ENCODE measurements at regions not wholly inside any gene's neighbourhood (a gene's known extent, or its start where the extent isn't known, plus 50 kb on each side); places are given as distances from the start of the nearest gene placed in this dataset.

DNA sequence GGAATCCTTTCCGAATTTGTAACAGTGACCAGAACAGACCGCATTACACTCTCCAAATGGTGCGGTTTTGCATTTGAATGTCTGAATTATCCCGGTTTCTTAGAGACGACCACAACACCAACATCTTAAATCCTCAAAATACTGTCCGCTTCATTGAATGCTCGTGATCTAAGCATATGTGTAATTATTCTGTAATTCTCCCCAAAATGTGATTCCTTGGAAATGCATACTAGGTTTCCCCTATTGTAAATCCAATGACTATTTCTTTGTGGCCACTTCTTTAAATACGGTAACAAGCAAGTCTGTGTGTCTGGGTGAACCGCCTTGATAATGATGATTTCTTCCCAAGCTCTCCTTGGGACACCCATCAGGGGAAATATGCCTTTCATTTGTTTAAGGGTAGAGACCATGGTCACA lies 87.3 kb upstream of the DBX1 start:
- no peaks in the 10 kb centered on the region for H3K9me3 Mint-ChIP-seq
- peaks cover 12% of the 10 kb centered on the region for H3K27me3 Mint-ChIP-seq (ENCODE audit: insufficient read depth)

DNA sequence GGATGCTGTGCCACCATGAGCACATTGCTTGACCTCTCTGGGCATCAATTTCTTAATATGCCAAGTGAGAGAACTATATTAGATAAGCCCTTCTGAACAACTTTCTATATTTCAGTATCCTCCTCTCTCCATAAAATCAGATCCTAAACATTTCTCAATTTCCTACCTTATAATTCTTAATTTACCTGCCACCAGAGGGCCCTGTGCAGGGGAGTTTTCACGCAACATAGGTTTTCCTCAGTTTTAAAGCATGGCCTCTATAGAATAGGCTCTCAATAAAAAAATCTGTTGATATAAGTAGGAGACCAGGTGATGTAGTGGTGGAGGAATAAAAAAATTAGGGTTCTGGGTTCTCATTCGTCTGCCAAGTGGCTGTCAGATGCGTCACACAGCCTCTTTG lies 83.7 kb upstream of the DBX1 start:
- no peak for DNase-seq
- Mint-ChIP-seq H3K4me3 (no peak overlapping the region), H3K27me3 (ENCODE audit: insufficient read depth) (peaks cover 12% of the 10 kb centered on the region), H3K9me3 (no peaks in the 10 kb centered on the region), H3K27ac (no peak overlapping the region), H3K36me3 (ENCODE audit: low read depth) (no peaks in the 10 kb centered on the region), H3K4me1 (ENCODE audit: low read depth) (no peaks in the 10 kb centered on the region)
- TF ChIP-seq, protein P1, sequence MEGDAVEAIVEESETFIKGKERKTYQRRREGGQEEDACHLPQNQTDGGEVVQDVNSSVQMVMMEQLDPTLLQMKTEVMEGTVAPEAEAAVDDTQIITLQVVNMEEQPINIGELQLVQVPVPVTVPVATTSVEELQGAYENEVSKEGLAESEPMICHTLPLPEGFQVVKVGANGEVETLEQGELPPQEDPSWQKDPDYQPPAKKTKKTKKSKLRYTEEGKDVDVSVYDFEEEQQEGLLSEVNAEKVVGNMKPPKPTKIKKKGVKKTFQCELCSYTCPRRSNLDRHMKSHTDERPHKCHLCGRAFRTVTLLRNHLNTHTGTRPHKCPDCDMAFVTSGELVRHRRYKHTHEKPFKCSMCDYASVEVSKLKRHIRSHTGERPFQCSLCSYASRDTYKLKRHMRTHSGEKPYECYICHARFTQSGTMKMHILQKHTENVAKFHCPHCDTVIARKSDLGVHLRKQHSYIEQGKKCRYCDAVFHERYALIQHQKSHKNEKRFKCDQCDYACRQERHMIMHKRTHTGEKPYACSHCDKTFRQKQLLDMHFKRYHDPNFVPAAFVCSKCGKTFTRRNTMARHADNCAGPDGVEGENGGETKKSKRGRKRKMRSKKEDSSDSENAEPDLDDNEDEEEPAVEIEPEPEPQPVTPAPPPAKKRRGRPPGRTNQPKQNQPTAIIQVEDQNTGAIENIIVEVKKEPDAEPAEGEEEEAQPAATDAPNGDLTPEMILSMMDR (IDR thresholded peaks at IDR 0.05), result peak; percentile 65

More for the DNA sequence above, 87.3 kb upstream of the DBX1 start:
- Mint-ChIP-seq H3K36me3 (ENCODE audit: low read depth) (no peaks in the 10 kb centered on the region), H3K4me1 (ENCODE audit: low read depth) (no peaks in the 10 kb centered on the region), H3K27ac (no peak overlapping the region), H3K4me3 (no peak overlapping the region)
- TF ChIP-seq, protein P1 (IDR thresholded peaks at IDR 0.05), result no peak
- DNase-seq, result no peak

DNA sequence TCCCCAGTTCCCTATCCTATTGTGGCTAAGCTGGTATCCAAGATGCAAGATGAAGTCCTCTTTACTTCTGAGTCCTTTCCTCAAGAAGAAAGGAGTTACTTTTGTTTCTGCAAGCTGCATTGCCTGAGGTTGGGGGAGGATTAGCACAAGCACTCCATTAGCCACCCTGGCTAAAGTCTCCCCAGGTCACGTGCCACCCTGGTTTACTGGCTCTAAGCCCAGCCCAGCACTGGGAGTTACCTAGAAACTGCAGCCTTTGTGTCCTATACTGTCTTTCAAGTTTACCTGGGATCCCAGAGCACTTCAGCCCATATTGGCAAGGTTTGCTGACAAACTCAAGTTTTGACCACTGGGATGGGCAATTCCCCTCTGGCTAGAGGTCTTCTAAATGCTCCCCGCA lies 78.4 kb upstream of the DBX1 start:
- no peaks in the 10 kb centered on the region for H3K27me3 Mint-ChIP-seq (ENCODE audit: insufficient read depth)
- peaks cover 4% of the 10 kb centered on the region; the same call in 1 of the 2 replicates for H3K9me3 Mint-ChIP-seq
- H3K36me3 Mint-ChIP-seq (ENCODE audit: low read depth), result no peaks in the 10 kb centered on the region
- no peaks in the 10 kb centered on the region for H3K4me1 Mint-ChIP-seq (ENCODE audit: low read depth)
- TF ChIP-seq, protein P1 (IDR thresholded peaks at IDR 0.05), result no peak
- no peak overlapping the region for H3K27ac Mint-ChIP-seq
- H3K4me3 Mint-ChIP-seq, result no peak overlapping the region
- no peak for DNase-seq

DNA sequence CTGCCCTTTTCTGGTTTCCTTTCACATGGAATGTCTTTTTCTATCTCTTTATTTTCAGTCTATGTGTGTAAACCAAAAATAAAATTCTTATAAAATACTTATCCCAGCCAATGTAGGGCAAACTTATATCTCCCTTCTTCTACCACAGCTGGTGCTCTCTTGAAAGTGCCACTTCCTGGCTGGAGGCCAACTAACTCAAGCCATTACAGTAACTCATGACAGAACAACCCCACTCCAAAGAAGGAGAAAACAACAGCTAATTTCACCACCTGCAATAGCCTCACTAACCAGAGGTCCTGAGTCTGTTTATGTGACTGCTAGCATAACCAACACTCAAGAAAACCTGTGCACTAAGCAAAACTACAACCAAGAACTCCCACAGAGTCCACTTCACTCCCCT lies 74.9 kb upstream of the DBX1 start:
- H3K9me3 Mint-ChIP-seq, result peaks cover 13% of the 10 kb centered on the region
- H3K4me3 Mint-ChIP-seq, result no peak overlapping the region
- H3K4me1 Mint-ChIP-seq (ENCODE audit: low read depth), result no peaks in the 10 kb centered on the region
- no peaks in the 10 kb centered on the region for H3K36me3 Mint-ChIP-seq (ENCODE audit: low read depth)
- no peak for DNase-seq
- H3K27me3 Mint-ChIP-seq (ENCODE audit: insufficient read depth), result peaks cover 2% of the 10 kb centered on the region; the same call in 1 of the 2 replicates
- TF ChIP-seq, protein P1 (IDR thresholded peaks at IDR 0.05), result no peak
- H3K27ac Mint-ChIP-seq, result no peak overlapping the region

DNA sequence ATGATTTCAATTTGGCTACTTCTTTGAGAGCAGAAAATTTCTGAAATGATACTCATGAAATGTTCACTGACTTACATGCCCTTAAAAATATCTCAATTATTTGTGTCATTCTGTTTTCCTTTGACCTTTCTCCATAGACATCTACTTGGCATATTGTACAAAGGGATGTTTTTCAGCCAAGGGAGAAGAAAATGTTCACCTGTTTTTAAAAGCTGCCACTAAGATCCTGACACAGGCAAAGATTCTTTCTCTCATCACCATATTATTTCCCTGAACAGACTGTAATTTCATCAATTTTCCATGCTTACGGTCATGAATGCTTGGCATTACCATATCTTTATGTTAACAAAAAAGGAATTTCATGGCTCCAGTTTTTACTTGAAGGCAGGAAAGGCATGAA lies 67.4 kb upstream of the DBX1 start:
- Mint-ChIP-seq H3K27me3 (ENCODE audit: insufficient read depth) (peaks cover 7% of the 10 kb centered on the region), H3K9me3 (0 out of 2 replicates have a peak, but pooled peaks cover 5% of the 10 kb centered on the region), H3K4me3 (no peak overlapping the region), H3K4me1 (ENCODE audit: low read depth) (no peaks in the 10 kb centered on the region), H3K36me3 (ENCODE audit: low read depth) (no peaks in the 10 kb centered on the region), H3K27ac (no peak overlapping the region)
- DNase-seq, result no peak
- TF ChIP-seq, protein P1 (IDR thresholded peaks at IDR 0.05), result no peak

DNA sequence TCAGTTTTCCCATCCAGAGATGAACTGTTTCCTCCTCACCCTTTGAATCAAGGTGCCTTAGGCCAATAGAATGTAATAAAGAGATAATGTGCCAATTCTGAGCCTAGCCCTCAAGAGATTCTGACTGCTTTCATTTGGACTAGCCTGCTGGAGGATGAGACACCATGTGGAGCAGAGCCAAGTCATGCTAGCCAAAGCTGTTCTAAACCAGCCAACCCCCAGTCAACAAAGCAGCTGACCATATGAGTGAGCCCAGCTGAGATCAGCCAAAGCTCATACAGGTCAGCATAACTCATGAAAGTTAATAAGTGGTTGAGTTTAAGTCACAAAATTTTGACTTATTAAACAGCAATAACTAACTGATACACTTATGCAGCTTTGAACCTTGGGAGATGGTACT lies 66.7 kb upstream of the DBX1 start:
- Mint-ChIP-seq H3K9me3 (0 out of 2 replicates have a peak, but pooled peaks cover 5% of the 10 kb centered on the region), H3K4me3 (no peak overlapping the region), H3K27ac (no peak overlapping the region), H3K36me3 (ENCODE audit: low read depth) (no peaks in the 10 kb centered on the region), H3K27me3 (ENCODE audit: insufficient read depth) (peaks cover 8% of the 10 kb centered on the region), H3K4me1 (ENCODE audit: low read depth) (no peaks in the 10 kb centered on the region)
- TF ChIP-seq, protein P1 (IDR thresholded peaks at IDR 0.05), result no peak
- peak; percentile 1 for DNase-seq

All from HFFc6 (cell line).